AG09319 (cell line): ENCODE measurements at regions not wholly inside any gene's neighbourhood (a gene's known extent, or its start where the extent isn't known, plus 50 kb on each side); places are given as distances from the start of the nearest gene placed in this dataset.

Experiments used
- DNase-seq: peaks from one replicate; pipeline ENCODE4 v3.0.0-alpha.2; 2010; ENCODE audit warnings: low read depth; ENCODE audit errors: extremely low read depth
- CTCF ChIP-seq: IDR thresholded peaks from 2 replicates; pipeline ENCODE4 v1.5.1; 2011; ENCODE audit warnings: low read depth, mild to moderate bottlenecking, inconsistent platforms, low read length, moderate library complexity

- DNase-seq: no peak
- no peak for TF ChIP-seq CTCF
Observed at GRCh38 chr10:121187391-121187790, 336.2 kb downstream of the WDR11 start.

GRCh38 chr10:121188005-121188404 is 336.8 kb downstream of the WDR11 start:
- no peak for DNase-seq
- no peak for TF ChIP-seq CTCF

DNA sequence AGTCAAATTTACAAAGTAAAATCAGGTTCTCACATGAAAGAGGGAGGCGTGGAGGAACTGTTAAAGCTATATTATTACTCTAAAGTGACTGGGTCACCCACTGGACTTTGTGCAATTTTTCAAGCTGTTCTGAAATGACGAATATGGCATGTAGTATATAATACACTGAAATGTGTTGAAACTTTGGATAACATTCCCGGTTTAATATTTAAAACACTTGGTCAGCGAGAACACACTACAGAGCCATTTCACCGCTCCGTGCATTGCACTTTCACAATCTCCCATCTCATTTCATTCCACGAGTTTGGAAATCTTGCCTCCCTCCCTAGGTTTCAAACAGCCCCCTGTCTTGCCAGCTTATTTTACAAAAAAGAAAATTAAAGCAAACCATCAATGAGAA is 337.9 kb downstream of the WDR11 start:
- TF ChIP-seq CTCF: no peak
- DNase-seq: no peak

GRCh38 chr10:121194696-121195523 is 343.7 kb downstream of the WDR11 start:
- no peak for TF ChIP-seq CTCF
- DNase-seq: no peak

GRCh38 chr10:121195524-121195910 is 344.4 kb downstream of the WDR11 start:
- no peak for TF ChIP-seq CTCF
- DNase-seq: no peak

GRCh38 chr10:121199081-121199480 is 347.9 kb downstream of the WDR11 start:
- DNase-seq: no peak
- TF ChIP-seq CTCF: no peak

DNA sequence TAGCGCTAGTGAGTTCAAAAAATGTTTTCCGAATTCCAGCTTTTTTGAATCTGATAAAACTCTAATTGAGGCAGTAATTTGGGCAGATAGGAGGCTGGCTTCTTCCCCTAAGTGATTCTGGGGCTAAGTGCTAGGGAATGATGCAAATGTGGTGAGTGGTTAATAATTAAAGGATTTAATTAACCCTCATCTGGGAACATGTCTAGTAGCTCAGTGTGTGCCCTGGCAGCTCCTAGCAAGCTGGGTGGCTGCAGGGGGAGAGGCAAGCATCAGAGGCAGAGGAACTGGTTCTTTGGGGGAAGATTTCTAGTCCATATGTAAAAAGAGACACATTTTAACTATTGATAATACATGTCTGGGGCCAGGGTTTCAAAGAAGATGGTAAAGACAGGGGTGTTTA is 354.5 kb downstream of the WDR11 start:
- no peak for TF ChIP-seq CTCF
- DNase-seq: no peak
